NCI-H446 treated with DMSO at 0.1 percent for 48 hours (cell line): ENCODE measurements at regions not wholly inside any gene's neighbourhood (a gene's known extent, or its start where the extent isn't known, plus 50 kb on each side); places are given as distances from the start of the nearest gene placed in this dataset.

Source experiments
- DNase-seq: peaks from one replicate; lab custom pipeline; 2025; lab: John Stamatoyannopoulos, UW

DNA sequence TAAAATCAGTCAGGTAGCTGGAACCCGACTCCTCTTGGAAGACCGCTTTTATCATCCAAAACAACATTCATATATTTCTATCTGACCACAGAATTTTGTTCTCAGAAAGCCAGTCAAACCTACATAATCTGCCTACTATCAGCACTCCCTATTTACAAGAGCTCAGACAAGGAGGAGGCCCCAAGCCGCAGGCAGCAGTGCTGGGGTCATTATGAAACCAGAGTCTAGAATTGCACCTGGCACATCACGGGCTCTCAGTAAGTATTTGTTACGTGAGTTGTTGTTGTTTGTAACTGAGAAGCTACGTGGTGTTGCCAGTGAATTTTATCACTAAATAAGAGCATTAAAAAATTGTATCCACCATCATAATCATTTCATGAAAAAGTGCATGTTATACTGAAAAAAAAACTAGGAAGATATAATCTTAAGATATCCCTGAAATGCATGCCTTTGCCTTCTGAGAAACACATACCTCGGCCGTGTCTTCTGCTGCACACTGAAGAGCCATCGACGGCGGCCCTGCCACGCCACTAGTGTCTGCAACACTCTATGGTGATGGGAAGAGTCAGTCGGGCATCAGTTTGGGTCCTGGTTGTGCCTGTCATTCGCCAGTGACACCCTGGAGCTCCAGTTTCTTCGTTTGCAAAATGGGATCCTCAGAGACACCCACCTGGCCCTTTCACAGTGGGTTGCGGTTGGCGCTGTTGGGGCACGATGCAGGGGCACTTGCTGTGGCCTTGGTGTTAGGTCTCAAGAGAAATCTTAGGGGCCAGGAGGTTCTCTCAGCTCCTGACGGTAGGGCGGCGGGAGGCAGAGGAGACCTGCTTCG lies 505.9 kb downstream of the EIPR1 start:
- no peak for DNase-seq

DNA sequence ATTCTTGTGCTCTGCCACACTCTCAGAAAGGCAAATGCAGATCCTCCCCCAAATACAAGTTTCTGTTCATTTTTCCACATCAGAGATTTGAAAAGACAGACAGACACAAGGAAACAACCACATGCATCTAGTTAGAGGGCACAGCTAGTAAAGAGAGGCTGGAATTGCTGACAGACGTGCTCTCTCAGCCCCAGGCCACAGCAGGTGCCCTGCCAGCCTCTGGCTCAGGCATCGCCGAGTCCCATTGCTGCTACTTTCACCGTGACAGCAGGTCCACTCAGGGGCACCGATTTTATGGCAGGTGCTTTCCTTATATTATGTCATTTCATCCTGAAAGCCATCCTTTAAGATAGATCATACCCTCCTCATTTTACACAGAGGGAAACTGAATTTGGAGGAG lies 507.5 kb downstream of the EIPR1 start:
- no peak for DNase-seq

DNA sequence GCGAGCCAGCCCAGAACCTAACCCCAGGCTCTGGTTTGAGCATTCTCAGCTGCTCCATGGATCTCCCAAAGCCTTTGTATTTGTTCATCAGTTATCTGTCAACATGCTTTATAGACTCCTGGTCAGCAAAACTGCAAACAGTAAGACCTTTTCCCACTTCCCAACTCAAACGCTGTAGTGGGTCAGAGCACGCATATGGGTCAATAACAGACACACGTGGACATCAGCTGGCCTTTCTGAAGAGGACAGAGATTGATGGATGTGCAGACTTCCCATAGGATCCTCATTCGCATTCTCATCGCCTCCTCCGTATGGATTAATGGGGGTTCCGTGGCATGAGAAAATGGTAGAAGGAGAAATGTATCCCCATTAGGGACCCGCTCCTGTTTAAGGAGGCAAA lies 508.1 kb downstream of the EIPR1 start:
- no peak for DNase-seq

DNA sequence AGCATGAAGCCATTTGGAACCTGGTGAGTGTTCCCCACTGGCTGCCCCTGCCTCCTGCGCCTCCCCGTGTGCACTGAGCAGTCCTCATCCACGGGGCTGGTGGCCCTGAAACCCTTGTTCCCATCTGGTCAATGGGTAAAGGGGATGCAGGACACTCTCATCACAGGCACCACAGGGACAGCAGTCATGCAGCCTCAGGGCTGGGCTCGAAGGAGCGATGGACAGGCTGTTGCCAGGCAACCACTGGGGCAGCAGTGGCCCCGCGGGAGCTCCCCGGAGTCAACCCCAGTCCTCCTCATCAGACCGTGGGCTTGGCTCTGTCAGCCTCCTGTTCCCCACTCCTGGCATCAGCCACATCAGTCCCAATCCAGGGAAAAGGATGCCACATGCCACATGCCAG lies 509.5 kb downstream of the EIPR1 start:
- no peak for DNase-seq

DNA sequence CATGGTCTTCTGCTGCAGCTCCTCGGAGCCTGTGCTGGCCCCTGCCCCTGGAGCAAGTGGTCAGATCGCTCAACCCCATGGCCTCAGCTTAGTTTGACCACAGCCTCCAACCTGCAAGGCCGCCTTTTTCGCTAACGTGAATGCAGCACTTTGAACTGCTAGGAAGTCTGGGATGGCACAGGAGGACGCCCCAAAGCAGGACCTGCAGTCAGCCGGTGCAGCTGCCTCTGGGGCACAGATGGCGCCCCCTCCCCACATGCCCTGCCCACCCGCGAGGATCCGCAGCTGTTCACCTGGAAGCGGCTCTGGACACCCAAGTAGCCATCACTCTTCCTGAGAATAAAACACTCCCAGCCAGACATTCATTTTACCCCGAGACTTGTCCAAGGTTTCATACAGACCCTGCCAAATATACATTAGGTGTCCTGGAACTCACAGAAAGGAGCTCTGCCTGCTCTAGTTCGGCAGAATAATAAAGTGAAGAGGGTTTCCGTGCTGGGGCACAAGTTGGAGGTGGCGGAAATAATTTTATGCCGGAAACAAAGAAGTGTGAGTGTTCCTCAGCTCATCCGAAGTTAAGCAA lies 510.1 kb downstream of the EIPR1 start:
- DNase-seq: peak; percentile 52

DNA sequence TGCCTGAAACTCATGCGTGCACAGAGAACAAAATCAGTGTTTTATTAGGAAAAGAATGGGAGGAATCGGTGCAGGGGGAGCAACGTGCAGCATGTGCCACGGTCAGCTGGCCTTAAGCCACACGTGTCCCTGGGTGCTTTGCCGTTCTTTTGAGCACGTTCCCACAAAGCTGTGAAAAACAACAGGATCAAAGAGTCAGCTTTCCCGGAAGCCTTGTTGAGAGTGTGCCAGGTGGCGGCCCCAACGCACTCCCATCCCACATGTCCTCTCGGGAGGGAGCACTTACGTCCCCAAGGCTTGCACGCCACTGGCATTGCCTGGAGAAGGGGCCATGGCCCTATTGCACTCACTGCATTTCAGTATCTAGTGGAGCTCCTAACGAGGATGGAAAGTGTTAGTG lies 511.2 kb downstream of the EIPR1 start:
- no peak for DNase-seq

DNA sequence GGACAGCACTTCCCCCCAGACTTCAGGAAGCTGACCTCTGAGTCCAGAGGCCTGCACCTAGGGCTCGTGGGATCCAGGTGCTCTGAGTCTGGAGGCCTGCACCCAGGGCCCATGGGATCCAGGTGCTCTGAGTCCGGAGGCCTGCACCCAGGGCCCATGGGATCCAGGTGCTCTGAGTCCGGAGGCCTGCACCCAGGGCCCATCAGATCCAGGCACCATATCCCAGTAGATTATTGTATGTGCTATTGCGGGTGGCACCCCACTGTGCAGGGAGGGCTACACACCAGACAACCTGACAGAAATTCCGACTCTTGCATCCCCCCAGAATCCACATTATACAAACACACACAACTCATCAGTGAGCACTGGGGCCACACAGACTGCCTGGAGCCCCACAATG lies 515.2 kb downstream of the EIPR1 start:
- DNase-seq: no peak

DNA sequence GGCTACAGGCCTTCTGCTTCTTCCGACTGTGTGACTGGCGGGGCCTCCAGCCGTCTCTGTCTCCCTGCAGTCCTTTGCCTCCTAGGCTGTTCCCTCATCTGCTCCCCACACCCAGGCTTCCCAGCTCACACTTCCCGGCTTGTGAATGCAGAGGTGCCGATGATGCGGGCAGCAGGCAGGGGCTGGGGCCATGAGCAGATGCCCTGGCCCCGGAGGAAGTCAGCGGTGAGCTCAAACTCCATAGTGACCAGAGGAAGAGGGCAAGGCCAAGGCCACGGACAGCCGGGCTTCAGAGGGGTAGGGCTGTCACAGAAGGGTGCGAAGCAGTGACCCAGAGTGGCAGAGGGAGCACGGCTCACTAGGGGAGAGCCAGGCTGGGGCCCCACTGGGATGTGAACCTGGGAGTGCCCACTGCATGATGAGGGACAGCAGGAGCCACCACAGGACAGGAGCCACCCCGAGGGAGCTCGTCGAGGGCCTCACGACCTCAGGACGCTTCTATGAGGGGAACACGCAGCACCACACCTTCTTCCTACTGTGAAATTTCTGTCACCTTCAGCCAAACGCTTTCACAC lies 515.9 kb downstream of the EIPR1 start:
- no peak for DNase-seq

DNA sequence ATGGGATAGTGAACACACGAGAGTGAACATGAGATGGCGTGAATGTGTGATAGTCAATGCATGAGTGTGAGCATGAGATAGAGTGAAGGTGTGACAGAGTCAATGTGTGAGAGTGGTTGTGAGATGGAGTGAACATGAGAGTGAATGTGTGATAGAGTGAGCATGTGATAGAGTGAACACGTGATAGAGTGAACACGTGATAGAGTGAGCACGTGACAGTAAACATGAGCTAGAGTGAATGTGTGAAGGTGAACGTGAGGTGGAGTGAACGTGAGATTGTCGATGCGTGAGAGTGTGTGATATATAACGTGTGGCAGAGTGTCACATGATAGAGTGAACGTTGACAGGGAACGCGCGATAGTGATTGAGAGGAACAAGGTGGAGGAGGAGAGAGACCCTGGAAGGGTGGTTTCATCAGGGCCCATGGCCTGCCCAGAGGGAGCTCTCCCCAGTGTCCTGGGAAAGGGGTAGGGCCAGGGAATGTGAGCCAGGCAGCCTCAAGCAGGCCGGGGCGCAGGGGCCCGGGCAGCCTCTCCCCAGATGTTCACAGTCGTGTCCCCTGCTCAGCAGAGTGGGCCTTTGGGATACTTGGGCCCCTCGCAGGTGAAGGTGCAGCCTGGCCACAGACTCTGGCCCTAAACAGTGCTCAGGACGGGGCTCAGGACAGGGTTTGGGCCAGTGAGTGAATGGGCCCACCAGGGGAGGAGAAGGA lies 516.9 kb downstream of the EIPR1 start:
- DNase-seq: no peak

DNA sequence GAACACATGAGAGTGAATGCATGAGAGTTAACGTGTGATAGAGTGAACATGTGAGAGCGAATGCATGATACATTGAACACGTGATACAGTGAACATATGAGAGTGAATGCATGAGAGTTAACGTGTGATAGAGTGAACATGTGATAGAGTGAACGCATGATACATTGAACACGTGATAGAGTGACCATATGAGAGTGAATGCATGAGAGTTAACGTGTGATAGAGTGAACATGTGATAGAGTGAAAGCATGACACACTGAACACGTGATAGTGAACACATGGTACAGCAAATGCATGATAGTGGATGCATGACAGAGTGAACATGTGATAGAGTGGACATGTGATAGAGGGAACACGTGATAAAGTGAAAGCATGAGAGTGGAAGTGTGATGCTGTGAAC lies 517.9 kb downstream of the EIPR1 start:
- no peak for DNase-seq

DNA sequence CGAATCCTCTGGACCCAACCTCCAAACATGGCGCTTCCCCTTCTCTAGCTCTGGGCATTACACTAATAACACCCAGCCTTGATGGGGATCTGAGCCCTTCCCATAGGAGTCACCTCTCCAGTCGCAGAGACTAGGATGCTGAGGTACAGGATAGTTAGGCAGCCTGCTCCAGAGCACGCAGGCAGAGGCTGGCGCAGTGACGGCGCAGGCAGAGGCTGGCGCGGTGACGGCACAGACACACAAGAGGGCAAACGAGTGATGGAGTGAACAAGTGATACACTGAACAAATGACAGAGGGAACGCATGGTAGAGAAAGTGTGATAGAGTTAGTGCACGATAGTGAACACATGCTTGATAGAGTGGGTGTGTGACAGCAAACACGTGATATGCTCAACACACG lies 518.5 kb downstream of the EIPR1 start:
- no peak for DNase-seq

DNA sequence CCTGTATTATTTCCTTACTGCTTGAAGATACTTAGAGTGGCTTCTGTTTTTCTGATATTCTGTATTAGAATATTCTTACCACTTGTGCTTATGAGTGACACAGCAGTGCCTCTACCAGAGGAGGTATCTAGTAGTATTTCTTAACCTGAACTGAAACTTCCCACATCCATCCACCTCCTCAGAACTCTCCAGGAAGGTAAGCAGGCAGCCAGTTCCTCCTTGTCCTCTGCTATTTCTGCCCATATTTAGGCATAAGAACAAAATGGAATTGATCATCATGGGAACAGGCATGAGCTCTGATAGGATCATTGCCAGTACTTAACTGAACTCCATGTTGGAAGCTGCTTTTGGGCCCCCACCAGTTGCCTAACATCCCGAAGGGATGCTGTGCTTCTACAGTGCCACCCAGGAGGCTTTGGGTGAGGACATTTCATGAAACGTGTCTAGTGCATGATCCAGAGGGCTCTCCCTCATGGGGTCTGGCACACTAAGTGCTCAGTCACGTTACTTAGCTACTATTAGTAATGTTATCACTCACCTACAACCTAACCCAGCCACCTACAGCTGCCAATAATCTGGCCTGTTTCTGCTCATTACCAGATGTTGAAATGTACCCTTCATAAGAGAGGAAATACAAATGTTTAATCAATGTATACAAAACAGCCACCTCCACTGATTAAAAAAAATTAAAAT lies 520.7 kb downstream of the EIPR1 start:
- DNase-seq: no peak

DNA sequence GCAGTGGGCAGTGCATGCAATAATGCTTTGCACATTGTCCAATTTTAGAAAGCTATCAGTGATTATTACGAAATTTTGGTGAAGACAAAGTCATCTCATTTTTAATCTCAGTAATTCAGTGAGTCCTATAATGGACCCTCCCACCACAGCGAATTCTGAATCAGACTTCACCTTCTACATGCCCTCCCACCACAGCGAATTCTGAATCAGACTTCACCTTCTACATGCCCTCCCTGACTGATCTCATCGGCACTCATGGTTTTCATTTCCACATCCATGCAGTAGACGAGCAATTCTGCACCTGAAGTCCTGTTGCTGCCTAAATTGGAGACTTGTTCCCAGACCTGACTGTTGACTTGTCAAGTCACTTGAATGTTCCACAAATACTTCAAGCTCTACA lies 522.3 kb downstream of the EIPR1 start:
- DNase-seq: no peak

DNA sequence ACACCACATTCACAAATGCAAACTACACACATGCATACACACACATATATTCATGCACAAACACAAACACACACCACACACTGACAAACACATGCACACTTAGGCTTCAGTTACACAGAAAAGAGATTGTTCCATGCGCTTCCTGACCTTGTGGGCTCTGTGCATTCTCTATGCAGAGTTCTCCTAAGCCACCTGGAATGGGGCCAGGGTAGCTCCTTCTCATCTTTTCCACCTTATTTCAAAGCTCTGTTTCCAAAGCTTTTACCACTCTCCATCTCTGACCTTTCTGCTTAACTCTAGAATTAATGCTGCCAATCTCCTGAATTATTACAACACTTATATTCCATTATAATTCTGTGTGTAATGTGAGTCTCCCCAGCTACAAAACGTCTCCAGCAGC lies 522.3 kb upstream of the MYT1L start:
- DNase-seq: no peak

DNA sequence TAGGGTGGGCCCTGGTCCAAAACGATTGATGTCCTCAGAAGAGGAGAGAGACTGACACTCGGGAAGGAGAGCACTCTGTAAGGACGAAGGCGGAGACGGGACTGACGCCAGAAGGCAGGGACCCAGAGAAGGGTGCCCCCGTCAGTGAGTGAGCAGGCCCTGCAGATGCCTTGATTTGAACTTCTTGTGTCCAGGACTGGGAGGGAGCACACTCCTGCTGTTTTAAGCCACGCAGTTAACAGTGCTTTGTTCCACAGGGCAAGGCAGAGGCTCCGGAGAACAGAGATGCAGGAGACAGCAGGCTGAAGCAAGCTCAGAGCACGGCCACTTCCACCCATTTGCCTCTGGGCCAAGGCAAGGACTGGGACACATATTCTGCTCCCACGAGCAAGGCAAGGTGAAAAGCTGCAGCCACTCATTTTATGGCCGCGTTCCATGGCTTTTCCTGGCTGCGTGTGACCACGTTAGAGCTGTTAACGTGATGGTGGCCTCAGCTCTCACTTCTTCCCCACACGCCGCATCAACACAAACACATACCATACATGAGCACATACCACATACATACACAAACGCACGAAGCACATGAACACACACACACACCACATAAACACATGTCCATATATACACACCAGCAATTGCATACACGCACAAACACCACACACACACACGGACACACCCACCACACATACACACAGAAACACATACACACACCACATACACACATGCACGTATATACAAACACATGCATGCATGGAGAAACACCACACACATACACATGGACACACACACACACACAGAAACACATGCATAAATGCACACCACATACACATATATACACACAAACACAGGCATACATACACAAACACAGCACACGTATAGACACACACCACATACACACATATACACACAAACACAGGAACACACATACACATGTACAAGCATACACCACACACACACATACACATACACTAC lies 521.0 kb upstream of the MYT1L start:
- DNase-seq: no peak

DNA sequence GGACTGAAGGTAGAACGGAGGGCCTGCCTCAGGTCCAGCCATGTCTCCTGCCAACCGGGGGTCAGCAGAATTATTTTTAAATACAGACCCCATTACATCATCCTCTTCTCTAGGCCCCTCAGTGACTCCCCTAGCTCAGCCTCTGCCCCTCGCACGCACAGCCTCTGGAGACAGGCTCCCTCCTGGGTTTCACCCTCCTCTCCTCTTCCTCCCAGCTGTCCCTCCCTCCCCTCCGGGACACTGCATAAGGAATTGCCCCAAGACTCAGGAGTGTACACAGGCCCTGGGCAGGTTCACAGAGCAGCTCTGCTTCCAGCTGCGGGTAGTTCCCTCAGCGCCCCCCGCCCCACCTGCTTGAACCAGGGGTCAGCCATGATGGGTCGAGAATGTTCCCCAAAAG lies 520.2 kb upstream of the MYT1L start:
- no peak for DNase-seq

DNA sequence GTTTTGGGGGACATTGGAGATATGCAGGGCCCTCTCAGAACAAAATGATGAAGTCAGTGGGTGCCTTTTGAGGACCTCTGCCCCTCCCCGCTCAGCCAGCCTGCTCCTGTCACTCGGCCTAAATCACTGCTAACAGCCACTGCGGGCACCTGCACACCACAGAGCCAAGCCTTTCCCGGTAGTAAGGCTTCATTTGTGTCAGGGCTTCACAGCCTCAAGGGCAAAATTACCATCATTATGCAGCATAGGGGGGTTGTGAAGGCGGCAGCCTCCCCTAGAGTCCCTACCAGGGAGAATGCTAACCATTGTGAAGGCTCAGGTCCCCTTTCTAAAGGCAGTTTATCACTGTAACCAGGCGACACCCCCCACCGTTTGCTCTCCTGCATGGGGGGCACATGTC lies 519.8 kb upstream of the MYT1L start:
- DNase-seq: no peak

DNA sequence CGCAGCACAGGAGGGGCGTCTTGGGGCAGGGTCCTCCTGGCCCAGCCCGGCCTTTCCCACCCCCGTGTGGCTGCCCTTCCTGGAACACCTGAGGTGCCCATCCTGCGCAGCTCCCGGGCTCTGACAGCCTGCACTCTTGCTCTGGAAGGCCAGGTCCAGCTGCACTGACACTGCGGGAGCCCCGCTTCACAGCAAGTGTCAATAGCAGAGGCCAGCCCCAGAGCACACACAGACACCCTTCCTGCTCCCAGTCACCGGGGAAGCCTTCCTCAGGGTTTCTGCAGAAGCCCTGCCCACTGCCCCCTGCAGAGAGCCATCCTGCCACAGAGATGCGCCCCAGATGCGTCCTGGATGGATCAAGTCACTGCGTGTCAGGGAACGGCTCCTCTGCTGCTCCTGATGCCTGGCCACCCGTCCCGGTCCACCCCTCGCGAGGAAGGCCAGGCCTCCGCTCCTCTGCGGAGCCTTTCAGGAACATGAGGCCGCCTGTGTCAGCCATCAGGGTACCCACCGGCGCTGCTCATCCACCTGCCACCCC lies 519.2 kb upstream of the MYT1L start:
- no peak for DNase-seq

DNA sequence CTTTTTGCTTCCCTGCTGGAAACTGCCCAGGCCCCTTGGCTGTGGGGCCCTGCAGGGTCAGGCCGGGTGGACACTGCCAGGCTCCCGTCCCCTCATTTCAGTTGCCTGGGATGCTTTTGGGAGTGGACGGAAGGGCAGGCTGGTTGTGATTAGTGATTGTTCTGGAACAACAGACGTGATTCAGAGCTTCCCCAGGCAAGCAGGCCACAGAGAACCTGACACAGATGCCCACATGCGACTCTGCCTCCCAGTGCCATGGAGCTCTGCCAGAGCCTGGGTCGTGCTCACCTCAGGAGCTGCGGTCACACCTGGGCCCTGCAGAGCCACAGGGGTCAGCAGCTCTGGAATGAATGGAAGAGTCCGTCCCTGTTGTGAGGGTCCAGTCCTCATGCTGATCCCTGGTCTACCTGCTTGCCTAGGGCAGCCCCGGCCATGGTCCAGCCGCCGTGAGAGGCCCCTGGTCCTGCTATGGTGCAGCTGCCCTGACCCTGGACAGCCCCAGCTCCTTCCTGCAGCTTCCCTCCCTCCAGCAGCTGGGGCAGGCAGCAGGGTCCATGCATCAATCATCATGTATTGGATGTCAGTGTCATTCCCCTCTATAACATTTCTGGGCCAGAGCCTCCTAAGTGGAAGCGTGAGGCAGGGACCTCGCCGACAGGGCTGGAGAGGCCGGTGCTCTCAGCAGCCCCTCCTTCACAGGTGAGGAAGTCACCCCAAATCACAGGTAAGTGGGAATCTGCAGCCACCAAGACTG lies 518.6 kb upstream of the MYT1L start:
- DNase-seq: no peak
